NT2/D1 (cell line): ENCODE measurements at regions not wholly inside any gene's neighbourhood (a gene's known extent, or its start where the extent isn't known, plus 50 kb on each side); places are given as distances from the start of the nearest gene placed in this dataset.

Source experiments
- YY1 ChIP-seq: IDR thresholded peaks from 2 replicates; pipeline ENCODE4 v1.6.1; 2011; ENCODE audit not compliant: insufficient read length, insufficient read depth
- ZNF274 ChIP-seq: IDR thresholded peaks from 2 replicates; pipeline ENCODE4 v1.6.1; 2011; ENCODE audit warnings: mild to moderate bottlenecking, low read depth, low read length

- no peak for TF ChIP-seq ZNF274
- TF ChIP-seq YY1, result no peak
Observed at GRCh38 chr2:138391946-138392345, 109.6 kb upstream of the SPOPL start.
